ENCODE measurements at regions not wholly inside any gene's neighbourhood (a gene's known extent, or its start where the extent isn't known, plus 50 kb on each side); places are given as distances from the start of the nearest gene placed in this dataset.

DNA sequence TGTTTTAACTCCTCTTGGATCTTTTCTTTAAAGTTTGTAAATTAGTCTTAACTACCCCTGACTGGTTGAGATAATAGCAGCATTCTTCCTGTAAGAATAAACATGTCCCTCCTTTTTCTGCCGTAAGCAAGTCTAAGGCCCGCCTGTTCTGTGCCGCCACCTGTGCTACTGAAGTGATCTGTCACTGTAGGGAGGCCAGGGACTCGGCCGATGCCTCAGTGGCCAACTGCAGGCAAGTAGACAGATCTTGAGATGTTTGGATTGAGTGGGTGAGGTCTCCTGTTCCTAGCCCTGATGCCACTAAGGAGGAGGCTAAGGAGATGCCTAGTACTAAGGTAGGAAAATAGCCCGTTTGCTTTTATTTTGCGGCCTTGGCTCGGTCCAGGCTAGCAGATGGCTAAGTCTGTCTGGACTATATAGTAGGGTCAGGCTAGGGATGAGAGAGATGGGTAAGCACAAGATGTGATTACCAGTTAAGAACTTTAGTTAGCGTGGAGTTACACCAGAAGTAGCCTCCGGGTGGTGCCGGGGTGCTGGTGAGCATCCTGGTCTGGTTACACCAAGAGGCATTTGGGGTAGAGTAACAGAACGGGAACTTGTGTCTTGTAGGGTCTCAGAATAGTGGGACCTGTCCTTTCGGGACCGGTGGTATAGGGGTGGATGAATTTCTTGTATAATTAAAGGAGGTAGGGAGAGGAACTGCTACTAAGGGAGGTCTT is 584.2 kb downstream of the SUCLG1 start:
- TF ChIP-seq, protein P1, sequence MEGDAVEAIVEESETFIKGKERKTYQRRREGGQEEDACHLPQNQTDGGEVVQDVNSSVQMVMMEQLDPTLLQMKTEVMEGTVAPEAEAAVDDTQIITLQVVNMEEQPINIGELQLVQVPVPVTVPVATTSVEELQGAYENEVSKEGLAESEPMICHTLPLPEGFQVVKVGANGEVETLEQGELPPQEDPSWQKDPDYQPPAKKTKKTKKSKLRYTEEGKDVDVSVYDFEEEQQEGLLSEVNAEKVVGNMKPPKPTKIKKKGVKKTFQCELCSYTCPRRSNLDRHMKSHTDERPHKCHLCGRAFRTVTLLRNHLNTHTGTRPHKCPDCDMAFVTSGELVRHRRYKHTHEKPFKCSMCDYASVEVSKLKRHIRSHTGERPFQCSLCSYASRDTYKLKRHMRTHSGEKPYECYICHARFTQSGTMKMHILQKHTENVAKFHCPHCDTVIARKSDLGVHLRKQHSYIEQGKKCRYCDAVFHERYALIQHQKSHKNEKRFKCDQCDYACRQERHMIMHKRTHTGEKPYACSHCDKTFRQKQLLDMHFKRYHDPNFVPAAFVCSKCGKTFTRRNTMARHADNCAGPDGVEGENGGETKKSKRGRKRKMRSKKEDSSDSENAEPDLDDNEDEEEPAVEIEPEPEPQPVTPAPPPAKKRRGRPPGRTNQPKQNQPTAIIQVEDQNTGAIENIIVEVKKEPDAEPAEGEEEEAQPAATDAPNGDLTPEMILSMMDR (conservative IDR thresholded peaks at IDR 0.05; ENCODE audit: low read depth, low read length), result no peak
- TF ChIP-seq EZH2 (IDR thresholded peaks at IDR 0.05; ENCODE audit: low read length, unreplicated experiment), result no peak
